OCI-LY7 (cell line): ENCODE measurements at regions not wholly inside any gene's neighbourhood (a gene's known extent, or its start where the extent isn't known, plus 50 kb on each side); places are given as distances from the start of the nearest gene placed in this dataset.

Experiments
- EZH2phosphoT487 ChIP-seq: fragments of 200-600 bp; sonication (generic); IDR thresholded peaks from 2 replicates; pipeline ENCODE4 v1.6.1; 2018; ENCODE audit warnings: low read depth, borderline replicate concordance, mild to moderate bottlenecking, mixed run types, antibody characterized with exemption, low read length, moderate library complexity, mixed read lengths
- TF ChIP-seq, protein P1 (sequence below): fragments of 200-600 bp; sonication (generic); conservative IDR thresholded peaks from 2 replicates; pipeline ENCODE4 v1.5.1; 2014; ENCODE audit warnings: mild to moderate bottlenecking, antibody characterized with exemption, low read length, moderate library complexity, mixed read lengths

DNA sequence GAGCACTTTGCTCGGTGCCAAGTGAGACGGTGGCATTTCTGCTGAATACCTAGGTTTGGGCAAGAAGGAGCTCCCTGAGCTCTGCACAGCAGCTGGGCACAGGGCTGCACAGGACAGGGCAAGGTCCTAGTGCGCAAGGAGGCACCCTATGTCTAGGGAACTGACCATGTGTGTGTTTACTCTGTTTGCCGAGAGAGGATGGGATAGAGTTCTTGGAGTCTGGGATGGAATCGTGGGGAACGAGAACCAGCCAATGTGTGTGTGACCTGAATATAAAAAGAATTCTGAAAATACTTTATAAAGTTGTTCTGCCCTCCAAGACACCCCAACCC is 179.5 kb upstream of the NECTIN1 start:
- TF ChIP-seq, protein P1, sequence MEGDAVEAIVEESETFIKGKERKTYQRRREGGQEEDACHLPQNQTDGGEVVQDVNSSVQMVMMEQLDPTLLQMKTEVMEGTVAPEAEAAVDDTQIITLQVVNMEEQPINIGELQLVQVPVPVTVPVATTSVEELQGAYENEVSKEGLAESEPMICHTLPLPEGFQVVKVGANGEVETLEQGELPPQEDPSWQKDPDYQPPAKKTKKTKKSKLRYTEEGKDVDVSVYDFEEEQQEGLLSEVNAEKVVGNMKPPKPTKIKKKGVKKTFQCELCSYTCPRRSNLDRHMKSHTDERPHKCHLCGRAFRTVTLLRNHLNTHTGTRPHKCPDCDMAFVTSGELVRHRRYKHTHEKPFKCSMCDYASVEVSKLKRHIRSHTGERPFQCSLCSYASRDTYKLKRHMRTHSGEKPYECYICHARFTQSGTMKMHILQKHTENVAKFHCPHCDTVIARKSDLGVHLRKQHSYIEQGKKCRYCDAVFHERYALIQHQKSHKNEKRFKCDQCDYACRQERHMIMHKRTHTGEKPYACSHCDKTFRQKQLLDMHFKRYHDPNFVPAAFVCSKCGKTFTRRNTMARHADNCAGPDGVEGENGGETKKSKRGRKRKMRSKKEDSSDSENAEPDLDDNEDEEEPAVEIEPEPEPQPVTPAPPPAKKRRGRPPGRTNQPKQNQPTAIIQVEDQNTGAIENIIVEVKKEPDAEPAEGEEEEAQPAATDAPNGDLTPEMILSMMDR = no peak
- no peak for TF ChIP-seq EZH2phosphoT487
